Activated CD4-positive, alpha-beta T cell treated with anti-CD3 and anti-CD28 coated beads for 36 hours (primary cell): ENCODE measurements at regions not wholly inside any gene's neighbourhood (a gene's known extent, or its start where the extent isn't known, plus 50 kb on each side); places are given as distances from the start of the nearest gene placed in this dataset.
"Not testable (repeated sequence)": the region's sequence is repeated elsewhere in the genome, so short reads cannot be mapped to it uniquely, and the experiment has no call there.

Experiments
- ATAC-seq: fragments of 200-7000 bp; cut with Tn5 transposase; one replicate; pipeline ENCODE4 v1.10.0; 2021; ENCODE audit warnings: mild to moderate bottlenecking, moderate library complexity
- CTCF ChIA-PET: fragments of 350-600 bp; sonication (Branson Sonifier 250); formaldehyde crosslinking; loops from one replicate; lab custom pipeline; 2021; ENCODE audit warnings: antibody characterized with exemption; lab: Charles Lee
- POLR2A ChIA-PET: fragments of 350-600 bp; sonication (Branson Sonifier 250); formaldehyde crosslinking; loops from one replicate; lab custom pipeline; 2021; ENCODE audit warnings: antibody characterized with exemption, inconsistent platforms; lab: Charles Lee
- DNase-seq: peaks from one replicate; pipeline ENCODE4 v3.0.0-alpha.2; 2020
- H3K27ac Mint-ChIP-seq: one replicate; pipeline ENCODE4 v1.8.0; 2021; ENCODE audit warnings: mixed read lengths
- H3K27me3 Mint-ChIP-seq: one replicate; pipeline ENCODE4 v1.8.0; 2021; ENCODE audit warnings: mixed read lengths
- H3K36me3 Mint-ChIP-seq: one replicate; pipeline ENCODE4 v1.8.0; 2021; ENCODE audit warnings: low read depth, mixed read lengths
- H3K4me1 Mint-ChIP-seq: one replicate; pipeline ENCODE4 v1.8.0; 2021; ENCODE audit warnings: mixed read lengths
- H3K4me3 Mint-ChIP-seq: one replicate; pipeline ENCODE4 v1.8.0; 2021; ENCODE audit warnings: mild to moderate bottlenecking, moderate library complexity, mixed read lengths
- H3K9me3 Mint-ChIP-seq: one replicate; pipeline ENCODE4 v1.8.0; 2021; ENCODE audit warnings: low read depth, mixed read lengths
- intact Hi-C, 2 experiments: fragments of 100-400 bp; cut with DNase I in 1 of 2; cut with micrococcal nuclease in 1 of 2; formaldehyde crosslinking; loops; one replicate each; pipeline versions ENCODE4 v1.14.2 to v1.15.1; 2022 to 2024; cut with DNase I, micrococcal nuclease

GRCh38 chr13:98075048-98075447, 67.8 kb upstream of the FARP1 start:
- no peaks in the 10 kb centered on the region for H3K9me3 Mint-ChIP-seq
- DNase-seq (no peak), ATAC-seq (no peak)
- no peaks in the 10 kb centered on the region for H3K4me1 Mint-ChIP-seq
- no peak overlapping the region for H3K4me3 Mint-ChIP-seq
- H3K36me3 Mint-ChIP-seq: no peaks in the 10 kb centered on the region
- no peak overlapping the region for H3K27ac Mint-ChIP-seq
- ChIA-PET POLR2A (no interaction called here), CTCF (no interaction called here)
- H3K27me3 Mint-ChIP-seq: peaks cover 9% of the 10 kb centered on the region
- intact Hi-C loops: no loop called here

GRCh38 chr13:98076309-98076708, 66.6 kb upstream of the FARP1 start:
- H3K4me3 Mint-ChIP-seq, ATAC-seq, CTCF ChIA-PET, DNase-seq, H3K27me3 Mint-ChIP-seq, POLR2A ChIA-PET, H3K9me3 Mint-ChIP-seq, intact Hi-C loops, H3K36me3 Mint-ChIP-seq, H3K27ac Mint-ChIP-seq, H3K4me1 Mint-ChIP-seq: not testable (repeated sequence)

DNA sequence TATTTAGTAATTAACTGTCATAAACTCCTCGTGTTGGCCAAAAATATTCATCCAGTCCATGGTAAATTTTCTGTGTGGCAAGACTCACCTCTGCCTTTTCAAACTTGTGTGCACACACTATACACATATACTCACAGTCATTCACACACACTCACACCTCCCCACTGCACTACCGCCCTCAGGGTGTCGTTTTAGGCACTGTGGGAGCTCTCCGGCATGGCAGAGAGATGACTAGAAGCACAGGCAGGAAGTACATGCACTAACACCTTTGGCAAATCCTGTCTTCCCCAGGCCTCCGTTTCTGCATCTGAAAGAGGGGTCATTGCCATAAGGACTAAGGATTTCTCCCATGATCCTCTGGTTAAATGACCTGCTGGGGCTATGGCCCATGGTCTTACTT, 62.6 kb upstream of the FARP1 start:
- Mint-ChIP-seq H3K27me3 (peaks cover 9% of the 10 kb centered on the region), H3K9me3 (no peaks in the 10 kb centered on the region), H3K27ac (no peak overlapping the region), H3K4me1 (no peaks in the 10 kb centered on the region), H3K36me3 (no peaks in the 10 kb centered on the region), H3K4me3 (no peak overlapping the region)
- POLR2A ChIA-PET: no interaction called here
- DNase-seq (no peak), ATAC-seq (no peak)
- intact Hi-C loops: no loop called here
- CTCF ChIA-PET: no interaction called here

DNA sequence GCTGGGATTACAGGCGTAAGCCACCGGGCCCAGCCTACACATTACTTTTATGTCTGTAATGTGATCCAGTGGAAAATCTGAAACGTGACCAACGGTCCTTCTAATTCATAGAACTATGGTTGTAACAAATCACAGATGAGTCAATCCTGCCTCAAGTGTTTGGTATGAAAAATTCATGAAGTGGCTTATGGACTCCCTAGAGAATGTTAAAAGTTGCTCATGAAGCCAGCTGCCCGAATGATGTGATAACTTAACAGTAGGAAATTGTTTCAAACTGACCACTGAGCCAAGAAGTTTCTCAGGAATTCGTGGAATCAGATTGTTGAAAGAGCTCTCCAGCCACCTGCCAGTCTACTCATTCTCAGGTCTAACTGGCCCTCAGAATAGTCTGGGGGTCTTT, 59.4 kb upstream of the FARP1 start:
- Mint-ChIP-seq H3K4me1 (no peaks in the 10 kb centered on the region), H3K36me3 (no peaks in the 10 kb centered on the region), H3K27me3 (peaks cover 2% of the 10 kb centered on the region), H3K9me3 (no peaks in the 10 kb centered on the region), H3K27ac (no peak overlapping the region), H3K4me3 (no peak overlapping the region)
- intact Hi-C loops: no loop called here
- ChIA-PET POLR2A (no interaction called here), CTCF (interaction anchor here (0.5 kb wide), 1 partner anchor 60 kb away, joined by 3 read pairs; no protein-coding TSS in a partner anchor)
- ATAC-seq (no peak), DNase-seq (no peak)

- Mint-ChIP-seq H3K9me3 (no peaks in the 10 kb centered on the region), H3K4me1 (no peaks in the 10 kb centered on the region), H3K27ac (no peak overlapping the region), H3K4me3 (no peak overlapping the region), H3K27me3 (peaks cover under 1% of the 10 kb centered on the region), H3K36me3 (no peaks in the 10 kb centered on the region)
- DNase-seq (no peak), ATAC-seq (no peak)
- ChIA-PET POLR2A (no interaction called here), CTCF (interaction anchor here (0.5 kb wide), 1 partner anchor 60 kb away, joined by 3 read pairs; no protein-coding TSS in a partner anchor)
- intact Hi-C loops: no loop called here
Observed at GRCh38 chr13:98083936-98084335, 59.0 kb upstream of the FARP1 start.

- ATAC-seq: no peak
- DNase-seq: no peak
- Mint-ChIP-seq H3K4me3 (no peak overlapping the region), H3K27me3 (peaks cover 2% of the 10 kb centered on the region), H3K9me3 (peaks cover 2% of the 10 kb centered on the region), H3K27ac (no peak overlapping the region), H3K4me1 (no peaks in the 10 kb centered on the region), H3K36me3 (no peaks in the 10 kb centered on the region)
- POLR2A ChIA-PET: no interaction called here
- intact Hi-C loops: no loop called here
- CTCF ChIA-PET: no interaction called here
Observed at GRCh38 chr13:98089246-98089645, 53.6 kb upstream of the FARP1 start.

- peaks cover 14% of the 10 kb centered on the region for H3K27me3 Mint-ChIP-seq
- H3K9me3 Mint-ChIP-seq: peaks cover 2% of the 10 kb centered on the region
- no peak overlapping the region for H3K4me3 Mint-ChIP-seq
- H3K27ac Mint-ChIP-seq: no peak overlapping the region
- DNase-seq (no peak), ATAC-seq (no peak)
- CTCF ChIA-PET: no interaction called here
- POLR2A ChIA-PET: no interaction called here
- intact Hi-C loops: no loop called here
- H3K36me3 Mint-ChIP-seq: no peaks in the 10 kb centered on the region
- H3K4me1 Mint-ChIP-seq: no peaks in the 10 kb centered on the region
Observed at GRCh38 chr13:98092888-98093287, 50.0 kb upstream of the FARP1 start.
